Fibroblast of the aortic adventitia (primary cell): ENCODE measurements at regions not wholly inside any gene's neighbourhood (a gene's known extent, or its start where the extent isn't known, plus 50 kb on each side); places are given as distances from the start of the nearest gene placed in this dataset.
"Not testable (repeated sequence)": the region's sequence is repeated elsewhere in the genome, so short reads cannot be mapped to it uniquely, and the experiment has no call there.

Experiments used
- DNase-seq: peaks from one replicate; pipeline ENCODE4 v3.0.0-alpha.2; 2010; ENCODE audit warnings: low read depth
- H3K4me3 ChIP-seq: 2 replicates; pipeline ENCODE4 v1.5.1; 2011; ENCODE audit warnings: low read depth, mild to moderate bottlenecking, control low read depth, low read length, moderate library complexity
- CTCF ChIP-seq: IDR thresholded peaks from 2 replicates; pipeline ENCODE4 v1.5.1; 2011; ENCODE audit warnings: mild to moderate bottlenecking, low read length, control low read depth, inconsistent platforms; ENCODE audit not compliant: insufficient read depth

DNA sequence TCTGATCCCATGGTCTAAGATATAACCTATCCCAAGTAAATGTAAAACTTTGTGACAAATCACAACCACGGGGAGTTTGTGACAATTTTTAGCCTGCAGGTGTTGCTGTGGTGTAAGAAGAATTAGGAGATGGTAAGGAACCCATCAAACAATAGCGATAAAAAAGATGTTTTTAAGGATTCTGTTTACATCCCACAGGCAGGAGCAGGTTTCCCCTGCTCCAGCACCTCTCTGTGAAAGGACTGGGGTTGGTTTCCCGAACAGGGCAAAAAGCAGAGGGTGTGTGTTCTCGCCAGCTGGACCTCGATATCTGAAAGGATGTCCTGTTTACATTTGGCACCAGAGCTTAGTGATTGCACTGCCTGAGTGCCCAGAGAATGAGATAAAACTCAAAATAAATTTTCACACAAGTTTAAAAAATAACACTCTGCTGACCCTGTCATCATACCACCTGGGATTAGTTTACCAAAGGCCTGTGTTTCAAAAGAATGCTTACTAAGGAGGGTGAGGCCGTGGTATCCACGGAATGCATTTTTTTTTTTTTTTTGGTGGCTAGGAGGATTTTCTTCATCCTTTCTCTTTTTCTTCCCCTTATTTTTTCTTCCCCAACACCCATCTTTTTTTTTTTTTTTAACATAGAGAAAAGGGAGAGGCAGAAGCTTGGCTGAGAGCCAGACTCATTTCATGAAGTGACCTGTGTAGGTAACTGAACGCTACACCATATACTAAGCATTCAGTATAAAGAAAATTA is 151.8 kb upstream of the DPH6 start:
- no peak overlapping the region for H3K4me3 ChIP-seq
- TF ChIP-seq CTCF, result no peak
- DNase-seq, result peak; percentile 78

GRCh38 chr15:35698331-35698730 is 152.4 kb upstream of the DPH6 start:
- TF ChIP-seq CTCF, result no peak
- DNase-seq, result no peak
- no peak overlapping the region for H3K4me3 ChIP-seq

- H3K4me3 ChIP-seq, result no peak overlapping the region
- no peak for DNase-seq
- no peak for TF ChIP-seq CTCF
Measured at GRCh38 chr15:35698966-35699575, 153.1 kb upstream of the DPH6 start.

GRCh38 chr15:35700091-35700593 is 154.2 kb upstream of the DPH6 start:
- not testable (repeated sequence) for DNase-seq, H3K4me3 ChIP-seq

GRCh38 chr15:35701402-35702046 is 155.6 kb upstream of the DPH6 start:
- no peak for TF ChIP-seq CTCF
- no peak for DNase-seq
- H3K4me3 ChIP-seq, result no peak overlapping the region

- no peak for TF ChIP-seq CTCF
- no peak overlapping the region for H3K4me3 ChIP-seq
- no peak for DNase-seq
Measured at GRCh38 chr15:35702946-35703495, 157.1 kb upstream of the DPH6 start.
